GM19035 (cell line): ENCODE measurements at regions not wholly inside any gene's neighbourhood (a gene's known extent, or its start where the extent isn't known, plus 50 kb on each side); places are given as distances from the start of the nearest gene placed in this dataset.
"Not testable (repeated sequence)": the region's sequence is repeated elsewhere in the genome, so short reads cannot be mapped to it uniquely, and the experiment has no call there.

Experiments
- ATAC-seq: cut with Tn5 transposase; IDR thresholded peaks from one replicate; pipeline ENCODE4 v1.9.1; 2021; ENCODE audit not compliant: unreplicated experiment

- no peak for ATAC-seq
Measured at GRCh38 chr1:177891809-177892208, 78.0 kb downstream of the SEC16B start.

- ATAC-seq: no peak
Measured at GRCh38 chr1:177890479-177890878, 79.4 kb downstream of the SEC16B start.

GRCh38 chr1:177884479-177885021 is 85.3 kb downstream of the SEC16B start:
- ATAC-seq: no peak

- ATAC-seq: no peak
Measured at GRCh38 chr1:177883581-177883980, 86.3 kb downstream of the SEC16B start.

GRCh38 chr1:177880339-177880891 is 89.4 kb downstream of the SEC16B start:
- ATAC-seq: no peak

GRCh38 chr1:177877086-177877485 is 92.8 kb downstream of the SEC16B start:
- ATAC-seq: no peak

GRCh38 chr1:177873238-177873637 is 96.6 kb downstream of the SEC16B start:
- no peak for ATAC-seq

- no peak for ATAC-seq
Measured at GRCh38 chr1:177872308-177872900, 97.5 kb downstream of the SEC16B start.

- ATAC-seq: no peak
Measured at GRCh38 chr1:177871613-177872307, 98.1 kb downstream of the SEC16B start.

- ATAC-seq: no peak
Measured at GRCh38 chr1:177869586-177869985, 100.3 kb downstream of the SEC16B start.

GRCh38 chr1:177869011-177869410 is 100.8 kb downstream of the SEC16B start:
- not testable (repeated sequence) for ATAC-seq

- no peak for ATAC-seq
Measured at GRCh38 chr1:177865807-177866206, 104.1 kb downstream of the SEC16B start.

- no peak for ATAC-seq
Measured at GRCh38 chr1:177864538-177865305, 105.1 kb downstream of the SEC16B start.

- no peak for ATAC-seq
Measured at GRCh38 chr1:177863796-177864195, 106.1 kb downstream of the SEC16B start.

GRCh38 chr1:177862916-177863315 is 106.9 kb downstream of the SEC16B start:
- no peak for ATAC-seq

- ATAC-seq: no peak
Measured at GRCh38 chr1:177859572-177859971, 110.3 kb downstream of the SEC16B start.

GRCh38 chr1:177858332-177858821 is 111.5 kb downstream of the SEC16B start:
- ATAC-seq: no peak

- ATAC-seq: no peak
Measured at GRCh38 chr1:177857285-177857684, 112.6 kb downstream of the SEC16B start.

GRCh38 chr1:177854951-177855350 is 114.9 kb downstream of the SEC16B start:
- ATAC-seq: no peak

GRCh38 chr1:177849579-177850290 is 120.1 kb downstream of the SEC16B start:
- no peak for ATAC-seq

- ATAC-seq: no peak
Measured at GRCh38 chr1:177849130-177849529, 120.7 kb downstream of the SEC16B start.
